SK-N-SH (cell line): ENCODE measurements at regions not wholly inside any gene's neighbourhood (a gene's known extent, or its start where the extent isn't known, plus 50 kb on each side); places are given as distances from the start of the nearest gene placed in this dataset.

ENCODE experiments used
- CTCF ChIA-PET: fragments of 300-600, 350-600 bp; formaldehyde crosslinking; extraction: SDS; loops from one replicate; lab custom pipeline; 2021; lab: Yijun Ruan, JAX
- POLR2A ChIA-PET: fragments of 350-600 bp; sonication (Branson Sonifier 250); formaldehyde crosslinking; extraction: SDS; loops from one replicate; lab custom pipeline; 2020; ENCODE audit warnings: antibody characterized with exemption, inconsistent platforms; lab: Yijun Ruan, JAX
- DNase-seq: peaks from one replicate; pipeline ENCODE4 v3.0.0; 2012
- H2AFZ ChIP-seq: fragments of 200-600 bp; sonication (generic); 2 replicates; pipeline ENCODE4 v1.8.1; 2016; ENCODE audit warnings: antibody characterized with exemption, mild to moderate bottlenecking, low read depth
- H3F3A ChIP-seq: fragments of 200-600 bp; sonication (generic); replicated peaks from 2 replicates; pipeline ENCODE3; 2016; ENCODE audit warnings: antibody characterized with exemption, mild to moderate bottlenecking; ENCODE audit not compliant: insufficient read depth
- H3K27ac ChIP-seq, 2 experiments: fragments of 200-500 bp in 1 of 2; fragments of 200-600 bp in 1 of 2; sonication (Bioruptor generic) in 1 of 2; sonication (generic), shearing (Covaris generic) in 1 of 2; 2 replicates each; pipeline versions ENCODE4 v1.5.1 to v1.6.1; 2014 to 2016; ENCODE audit warnings: low read depth in 2 of 2, inconsistent platforms in 1 of 2, low read length in 1 of 2, mild to moderate bottlenecking in 1 of 2, mixed read lengths in 1 of 2
- H3K27me3 ChIP-seq: fragments of 200-600 bp; sonication (generic), shearing (Covaris generic); 2 replicates; pipeline ENCODE4 v1.6.1; 2016; ENCODE audit warnings: mixed run types; ENCODE audit not compliant: insufficient read depth
- H3K36me3 ChIP-seq, 2 experiments: fragments of 200-500 bp in 1 of 2; fragments of 200-600 bp in 1 of 2; sonication (Bioruptor generic) in 1 of 2; sonication (generic) in 1 of 2; replicated peaks in 1 of 2; 2 replicates each; pipeline versions ENCODE3 to v1.5.1; 2014 to 2016; ENCODE audit warnings: low read length in 1 of 2, mild to moderate bottlenecking in 1 of 2; ENCODE audit not compliant: insufficient read depth in 2 of 2, control insufficient read depth in 1 of 2
- H3K4me1 ChIP-seq, 2 experiments: fragments of 200-500 bp in 1 of 2; fragments of 200-600 bp in 1 of 2; sonication (Bioruptor generic) in 1 of 2; sonication (generic), shearing (Covaris generic) in 1 of 2; 2 replicates each; pipeline versions ENCODE4 v1.5.1 to v1.6.1; 2014 to 2016; ENCODE audit warnings: low read depth in 1 of 2, low read length in 1 of 2, mixed run types in 1 of 2; ENCODE audit not compliant: insufficient read depth in 2 of 2, control insufficient read depth in 1 of 2
- H3K4me2 ChIP-seq: fragments of 200-600 bp; sonication (generic), shearing (Covaris generic); 2 replicates; pipeline ENCODE4 v1.6.1; 2017; ENCODE audit warnings: mixed run types
- H3K4me3 ChIP-seq, 2 experiments: fragments of 200-500 bp in 1 of 2; fragments of 200-600 bp in 1 of 2; sonication (Bioruptor generic) in 1 of 2; sonication (generic), shearing (Covaris generic) in 1 of 2; 2 replicates each; pipeline versions ENCODE4 v1.5.1 to v1.8.1; 2014 to 2016; ENCODE audit warnings: low read depth in 2 of 2, inconsistent platforms in 1 of 2, low read length in 1 of 2, mild to moderate bottlenecking in 1 of 2, mixed read lengths in 1 of 2, moderate library complexity in 1 of 2
- H3K79me2 ChIP-seq: fragments of 200-600 bp; sonication (generic); 2 replicates; pipeline ENCODE4 v1.8.1; 2017; ENCODE audit warnings: mild to moderate bottlenecking; ENCODE audit not compliant: insufficient read depth
- H3K9ac ChIP-seq: fragments of 200-600 bp; sonication (generic); 2 replicates; pipeline ENCODE4 v1.6.1; 2017; ENCODE audit warnings: mixed run types
- H3K9me2 ChIP-seq: fragments of 200-600 bp; sonication (generic); 2 replicates; pipeline ENCODE4 v1.6.1; 2017; ENCODE audit warnings: mixed run types
- H3K9me3 ChIP-seq: fragments of 200-600 bp; sonication (generic); 2 replicates; pipeline ENCODE4 v1.6.1; 2017; ENCODE audit warnings: mixed run types, mild to moderate bottlenecking, moderate library complexity
- H4K20me1 ChIP-seq: fragments of 200-600 bp; sonication (generic); 2 replicates; pipeline ENCODE4 v1.6.1; 2017; ENCODE audit warnings: mild to moderate bottlenecking, mixed run types; ENCODE audit not compliant: insufficient read depth
- CTCF ChIP-seq: fragments of 200-600 bp; sonication (generic); IDR thresholded peaks from 2 replicates; pipeline ENCODE4 v1.6.1; 2017; ENCODE audit warnings: antibody characterized with exemption, mild to moderate bottlenecking, moderate library complexity
- EZH2phosphoT487 ChIP-seq: fragments of 200-600 bp; sonication (generic); IDR thresholded peaks from 2 replicates; pipeline ENCODE4 v1.6.1; 2017; ENCODE audit warnings: low read depth, mixed run types, mild to moderate bottlenecking, antibody characterized with exemption, moderate library complexity, borderline replicate concordance
- FOSL2 ChIP-seq: IDR thresholded peaks from 2 replicates; pipeline ENCODE4 v1.4.0; 2012; ENCODE audit warnings: low read depth, mild to moderate bottlenecking, moderate library complexity, borderline replicate concordance
- GATA2 ChIP-seq: sonication (generic); formaldehyde crosslinking; IDR thresholded peaks from 2 replicates; pipeline ENCODE4 v1.5.0; 2020; ENCODE audit warnings: mild to moderate bottlenecking, missing genetic modification reagents
- JUND ChIP-seq: IDR thresholded peaks from 2 replicates; pipeline ENCODE4 v1.4.0; 2012
- PBX3 ChIP-seq: IDR thresholded peaks from 2 replicates; pipeline ENCODE4; 2012
- POLR2AphosphoS5 ChIP-seq: IDR thresholded peaks from 2 replicates; pipeline ENCODE4 v1.6.1; 2012; ENCODE audit warnings: low read depth, low read length
- SMC3 ChIP-seq: IDR thresholded peaks from 2 replicates; pipeline ENCODE4 v1.6.1; 2012; ENCODE audit warnings: low read depth, low read length, improper control_type of control experiment
- TAF1 ChIP-seq: IDR thresholded peaks from 2 replicates; pipeline ENCODE4 v1.6.1; 2012; ENCODE audit warnings: low read depth, mild to moderate bottlenecking, low read length, moderate library complexity, borderline replicate concordance
- WGBS: methylation state at CpG from one replicate; pipeline ENCODE4 v1.1.6; 2017; ENCODE audit warnings: low lambda C conversion rate; 5-methylcytosine and 5-hydroxymethylcytosine counted together

- H3K4me2 ChIP-seq, result no peak overlapping the region
- H3K9me2 ChIP-seq, result no peaks in the 10 kb centered on the region
- no peak for DNase-seq
- H3K9me3 ChIP-seq, result no peaks in the 10 kb centered on the region
- H3K27ac ChIP-seq, result no peak overlapping the region
- H3K36me3 ChIP-seq, result no peaks in the 10 kb centered on the region
- H2AFZ ChIP-seq, result 0 out of 2 replicates have a peak overlapping the region, but pooled peaks have one; percentile 78
- H4K20me1 ChIP-seq, result no peaks in the 10 kb centered on the region
- POLR2A ChIA-PET, result no interaction called here
- CTCF ChIA-PET, result interaction anchor here (1.0 kb wide), 1 partner anchor 350 kb away, joined by 3 read pairs; no protein-coding TSS in a partner anchor
- H3K79me2 ChIP-seq, result no peaks in the 10 kb centered on the region
- H3K4me3 ChIP-seq, result no peak overlapping the region
- no peaks in the 10 kb centered on the region for H3F3A ChIP-seq
- TF ChIP-seq GATA2 (CRISPR knock-in tag) (no peak), FOSL2 (no peak), SMC3 (no peak), JUND (no peak), TAF1 (no peak), CTCF (no peak), EZH2phosphoT487 (no peak), POLR2AphosphoS5 (no peak)
- no peaks in the 10 kb centered on the region for H3K27me3 ChIP-seq
- H3K9ac ChIP-seq, result no peak overlapping the region
- H3K4me1 ChIP-seq, result peaks cover 3 to 14% of the 10 kb centered on the region in 2 experiments; a peak in 2 of 4 replicates
- WGBS, result 56% methylated on average over 2 of the region's 2 CpGs
Observed at GRCh38 chr5:74252044-74252443, 388.5 kb downstream of the ENC1 start.

GRCh38 chr5:74251141-74252035 is 389.1 kb downstream of the ENC1 start:
- TF ChIP-seq SMC3, result no peak
- peak; percentile 77 for TF ChIP-seq PBX3
- peak overlapping the region; percentile 78 for H2AFZ ChIP-seq
- WGBS, result 73% methylated on average over 9 of the region's 9 CpGs
- H3K4me3 ChIP-seq, result no peak overlapping the region
- H3K9me3 ChIP-seq, result no peaks in the 10 kb centered on the region
- peak overlapping the region in 1 of 2 experiments; percentile 61; a peak in 2 of 4 replicates for H3K27ac ChIP-seq
- H3K27me3 ChIP-seq, result no peaks in the 10 kb centered on the region
- H3K4me1 ChIP-seq, result peaks cover 3 to 14% of the 10 kb centered on the region in 2 experiments; a peak in 2 of 4 replicates
- H3F3A ChIP-seq, result no peaks in the 10 kb centered on the region
- no peaks in the 10 kb centered on the region for H3K79me2 ChIP-seq
- no peaks in the 10 kb centered on the region for H3K9me2 ChIP-seq
- peak overlapping the region; percentile 34 for H3K4me2 ChIP-seq
- ChIA-PET POLR2A (no interaction called here), CTCF (interaction anchor here (1.0 kb wide), 1 partner anchor 349 kb away, joined by 3 read pairs; no protein-coding TSS in a partner anchor)
- no peak overlapping the region for H3K9ac ChIP-seq
- H4K20me1 ChIP-seq, result no peaks in the 10 kb centered on the region
- no peaks in the 10 kb centered on the region for H3K36me3 ChIP-seq
- no peak for DNase-seq
